Parathyroid adenoma (tissue), 2 donors: ENCODE measurements at regions not wholly inside any gene's neighbourhood (a gene's known extent, or its start where the extent isn't known, plus 50 kb on each side); places are given as distances from the start of the nearest gene placed in this dataset.

Source experiments
- H2AFZ ChIP-seq: fragments of 300-600 bp; sonication (generic); one replicate; pipeline ENCODE4 v1.7.0; 2017; ENCODE audit warnings: antibody characterized with exemption, mild to moderate bottlenecking
- H3K27ac ChIP-seq: fragments of 300-600 bp; sonication (generic); one replicate; pipeline ENCODE4 v1.7.0; 2017
- H3K27me3 ChIP-seq: fragments of 300-600 bp; sonication (generic); one replicate; pipeline ENCODE4 v1.7.0; 2017; ENCODE audit warnings: low read length; ENCODE audit not compliant: control insufficient read depth, insufficient read depth
- H3K36me3 ChIP-seq: fragments of 300-600 bp; sonication (generic); one replicate; pipeline ENCODE4 v1.7.0; 2017; ENCODE audit warnings: low read length; ENCODE audit not compliant: control insufficient read depth, insufficient read depth
- H3K4me1 ChIP-seq: fragments of 300-600 bp; sonication (generic); one replicate; pipeline ENCODE4 v1.7.0; 2017; ENCODE audit warnings: control low read depth
- H3K4me2 ChIP-seq: fragments of 300-600 bp; sonication (generic); one replicate; pipeline ENCODE4 v1.7.0; 2017; ENCODE audit warnings: low read length
- H3K4me3 ChIP-seq: fragments of 300-600 bp; sonication (generic); one replicate; pipeline ENCODE4 v1.7.0; 2017; ENCODE audit warnings: low read depth, low read length
- H3K79me2 ChIP-seq: fragments of 300-600 bp; sonication (generic); one replicate; pipeline ENCODE4 v1.7.0; 2017; ENCODE audit warnings: control low read depth
- H3K9ac ChIP-seq: fragments of 300-600 bp; sonication (generic); one replicate; pipeline ENCODE4 v1.7.0; 2017; ENCODE audit warnings: mild to moderate bottlenecking
- H3K9me3 ChIP-seq: fragments of 300-600 bp; sonication (generic); one replicate; pipeline ENCODE4 v1.7.0; 2017; ENCODE audit warnings: low read length; ENCODE audit not compliant: control insufficient read depth
- CTCF ChIP-seq: fragments of 300-600 bp; sonication (generic); IDR thresholded peaks from one replicate; pipeline ENCODE4 v1.7.0; 2017; ENCODE audit warnings: antibody characterized with exemption, mild to moderate bottlenecking
- donor health status: primary hyperparathyroidism.

- TF ChIP-seq CTCF: no peak
- H2AFZ ChIP-seq: no peak overlapping the region
- no peaks in the 10 kb centered on the region for H3K9me3 ChIP-seq
- H3K4me3 ChIP-seq: no peak overlapping the region
- no peak overlapping the region for H3K27ac ChIP-seq
- no peak overlapping the region for H3K4me2 ChIP-seq
- H3K27me3 ChIP-seq: no peaks in the 10 kb centered on the region
- H3K79me2 ChIP-seq: no peaks in the 10 kb centered on the region
- peaks cover 2% of the 10 kb centered on the region for H3K4me1 ChIP-seq
- no peak overlapping the region for H3K9ac ChIP-seq
- H3K36me3 ChIP-seq: no peaks in the 10 kb centered on the region
Observed at GRCh38 chr6:144449911-144450597, 164.9 kb downstream of the UTRN start.

GRCh38 chr6:144460327-144461095, 175.4 kb downstream of the UTRN start:
- Histone ChIP-seq H3K79me2 (no peaks in the 10 kb centered on the region), H3K4me3 (no peak overlapping the region), H3K4me1 (no peaks in the 10 kb centered on the region), H2AFZ (no peak overlapping the region), H3K9ac (no peak overlapping the region), H3K36me3 (no peaks in the 10 kb centered on the region), H3K4me2 (no peak overlapping the region), H3K27me3 (no peaks in the 10 kb centered on the region), H3K9me3 (no peaks in the 10 kb centered on the region), H3K27ac (no peak overlapping the region)
- no peak for TF ChIP-seq CTCF

GRCh38 chr6:144462058-144462457, 176.9 kb downstream of the UTRN start:
- Histone ChIP-seq H3K79me2 (no peaks in the 10 kb centered on the region), H3K4me2 (no peak overlapping the region), H3K4me1 (no peaks in the 10 kb centered on the region), H3K9me3 (no peaks in the 10 kb centered on the region), H3K36me3 (no peaks in the 10 kb centered on the region), H3K27me3 (no peaks in the 10 kb centered on the region), H3K4me3 (no peak overlapping the region), H3K27ac (no peak overlapping the region), H3K9ac (no peak overlapping the region), H2AFZ (no peak overlapping the region)
- no peak for TF ChIP-seq CTCF

GRCh38 chr6:144466716-144467115, 181.6 kb downstream of the UTRN start:
- TF ChIP-seq CTCF: no peak
- Histone ChIP-seq H3K27ac (no peak overlapping the region), H3K4me3 (no peak overlapping the region), H3K4me2 (no peak overlapping the region), H3K36me3 (no peaks in the 10 kb centered on the region), H3K9me3 (no peaks in the 10 kb centered on the region), H3K79me2 (no peaks in the 10 kb centered on the region), H3K4me1 (no peaks in the 10 kb centered on the region), H3K9ac (no peak overlapping the region), H3K27me3 (no peaks in the 10 kb centered on the region), H2AFZ (no peak overlapping the region)
